ENCODE measurements at regions not wholly inside any gene's neighbourhood (a gene's known extent, or its start where the extent isn't known, plus 50 kb on each side); places are given as distances from the start of the nearest gene placed in this dataset.

DNA sequence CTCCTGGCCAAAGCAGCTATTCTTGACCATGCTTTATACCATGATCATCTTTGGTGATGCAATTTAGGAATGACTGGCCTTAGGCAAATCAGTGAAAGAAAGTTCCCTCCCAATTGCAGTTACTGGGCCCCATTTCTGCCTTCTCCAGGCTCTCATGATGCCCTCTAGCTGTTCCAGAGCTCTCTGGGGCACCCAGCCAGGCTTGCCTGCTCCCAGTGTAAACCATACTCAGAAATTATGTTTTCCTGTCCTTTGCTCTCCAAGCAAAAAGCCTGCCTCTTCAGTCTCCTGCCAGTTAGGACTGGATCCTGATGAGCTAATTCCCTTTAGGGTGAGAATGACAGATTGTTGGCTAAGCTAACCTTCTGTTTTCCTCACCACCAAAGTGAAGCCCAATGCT lies 85.3 kb upstream of the RBPJ start (continued):
- TF ChIP-seq, protein P1, sequence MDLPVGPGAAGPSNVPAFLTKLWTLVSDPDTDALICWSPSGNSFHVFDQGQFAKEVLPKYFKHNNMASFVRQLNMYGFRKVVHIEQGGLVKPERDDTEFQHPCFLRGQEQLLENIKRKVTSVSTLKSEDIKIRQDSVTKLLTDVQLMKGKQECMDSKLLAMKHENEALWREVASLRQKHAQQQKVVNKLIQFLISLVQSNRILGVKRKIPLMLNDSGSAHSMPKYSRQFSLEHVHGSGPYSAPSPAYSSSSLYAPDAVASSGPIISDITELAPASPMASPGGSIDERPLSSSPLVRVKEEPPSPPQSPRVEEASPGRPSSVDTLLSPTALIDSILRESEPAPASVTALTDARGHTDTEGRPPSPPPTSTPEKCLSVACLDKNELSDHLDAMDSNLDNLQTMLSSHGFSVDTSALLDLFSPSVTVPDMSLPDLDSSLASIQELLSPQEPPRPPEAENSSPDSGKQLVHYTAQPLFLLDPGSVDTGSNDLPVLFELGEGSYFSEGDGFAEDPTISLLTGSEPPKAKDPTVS (IDR thresholded peaks at IDR 0.05; ENCODE audit: low read depth, low read length): no peak
- TF ChIP-seq ZNF622 (IDR thresholded peaks at IDR 0.05) (no peak), IRF4 (IDR thresholded peaks at IDR 0.05; ENCODE audit: low read depth, low read length) (no peak), IKZF2 (IDR thresholded peaks at IDR 0.05) (no peak), JUND (IDR thresholded peaks at IDR 0.05; ENCODE audit: low read depth, low read length) (no peak), RAD21 (IDR thresholded peaks at IDR 0.05; ENCODE audit: insufficient read depth, low read depth, low read length) (no peak)
- TF ChIP-seq, protein P2, sequence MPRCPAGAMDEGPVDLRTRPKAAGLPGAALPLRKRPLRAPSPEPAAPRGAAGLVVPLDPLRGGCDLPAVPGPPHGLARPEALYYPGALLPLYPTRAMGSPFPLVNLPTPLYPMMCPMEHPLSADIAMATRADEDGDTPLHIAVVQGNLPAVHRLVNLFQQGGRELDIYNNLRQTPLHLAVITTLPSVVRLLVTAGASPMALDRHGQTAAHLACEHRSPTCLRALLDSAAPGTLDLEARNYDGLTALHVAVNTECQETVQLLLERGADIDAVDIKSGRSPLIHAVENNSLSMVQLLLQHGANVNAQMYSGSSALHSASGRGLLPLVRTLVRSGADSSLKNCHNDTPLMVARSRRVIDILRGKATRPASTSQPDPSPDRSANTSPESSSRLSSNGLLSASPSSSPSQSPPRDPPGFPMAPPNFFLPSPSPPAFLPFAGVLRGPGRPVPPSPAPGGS (IDR thresholded peaks at IDR 0.05; ENCODE audit: borderline replicate concordance, insufficient read depth, low read depth, low read length, poor library complexity, severe bottlenecking): no peak

DNA sequence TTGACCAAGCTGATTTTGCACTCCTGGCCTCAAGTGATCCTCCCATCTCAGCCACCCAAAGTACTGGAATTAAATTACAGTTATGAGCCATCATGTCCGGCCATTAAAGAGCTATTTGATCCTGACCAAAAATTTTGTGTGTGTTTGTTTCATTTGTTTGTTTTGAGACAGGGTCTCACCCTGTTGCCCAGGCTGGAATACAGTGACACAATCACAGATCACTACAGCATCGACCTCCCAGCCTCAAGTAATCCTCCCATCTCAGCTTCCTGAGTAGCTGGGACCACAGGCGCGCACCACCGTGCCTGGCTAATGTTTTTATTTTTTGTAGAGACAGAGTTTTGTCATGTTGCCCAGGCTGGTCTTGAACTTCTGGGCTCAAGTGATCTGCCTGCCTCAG lies 82.9 kb upstream of the RBPJ start:
- no peaks in the 10 kb centered on the region for H3K4me1 ChIP-seq (ENCODE audit: control insufficient read depth, insufficient read depth, low read length)
- RAD21 ChIA-PET (ENCODE audit: unreplicated experiment): interaction anchor here (0.6 to 1.1 kb wide), 3 partner anchors 81 to 427 kb away, joined by 3 read pairs; no protein-coding TSS in a partner anchor
- H3K36me3 ChIP-seq (ENCODE audit: control insufficient read depth in 2 of 2, insufficient read depth in 2 of 2, low read length in 1 of 2): no peaks in the 10 kb centered on the region
- TF ChIP-seq MYB (IDR thresholded peaks at IDR 0.05; ENCODE audit: borderline replicate concordance, low read depth, low read length) (no peak), SMAD1 (IDR thresholded peaks at IDR 0.05; ENCODE audit: low read depth, partially characterized antibody) (no peak), KDM1A (IDR thresholded peaks at IDR 0.05; ENCODE audit: borderline replicate concordance) (no peak)
- TF ChIP-seq, protein P3, sequence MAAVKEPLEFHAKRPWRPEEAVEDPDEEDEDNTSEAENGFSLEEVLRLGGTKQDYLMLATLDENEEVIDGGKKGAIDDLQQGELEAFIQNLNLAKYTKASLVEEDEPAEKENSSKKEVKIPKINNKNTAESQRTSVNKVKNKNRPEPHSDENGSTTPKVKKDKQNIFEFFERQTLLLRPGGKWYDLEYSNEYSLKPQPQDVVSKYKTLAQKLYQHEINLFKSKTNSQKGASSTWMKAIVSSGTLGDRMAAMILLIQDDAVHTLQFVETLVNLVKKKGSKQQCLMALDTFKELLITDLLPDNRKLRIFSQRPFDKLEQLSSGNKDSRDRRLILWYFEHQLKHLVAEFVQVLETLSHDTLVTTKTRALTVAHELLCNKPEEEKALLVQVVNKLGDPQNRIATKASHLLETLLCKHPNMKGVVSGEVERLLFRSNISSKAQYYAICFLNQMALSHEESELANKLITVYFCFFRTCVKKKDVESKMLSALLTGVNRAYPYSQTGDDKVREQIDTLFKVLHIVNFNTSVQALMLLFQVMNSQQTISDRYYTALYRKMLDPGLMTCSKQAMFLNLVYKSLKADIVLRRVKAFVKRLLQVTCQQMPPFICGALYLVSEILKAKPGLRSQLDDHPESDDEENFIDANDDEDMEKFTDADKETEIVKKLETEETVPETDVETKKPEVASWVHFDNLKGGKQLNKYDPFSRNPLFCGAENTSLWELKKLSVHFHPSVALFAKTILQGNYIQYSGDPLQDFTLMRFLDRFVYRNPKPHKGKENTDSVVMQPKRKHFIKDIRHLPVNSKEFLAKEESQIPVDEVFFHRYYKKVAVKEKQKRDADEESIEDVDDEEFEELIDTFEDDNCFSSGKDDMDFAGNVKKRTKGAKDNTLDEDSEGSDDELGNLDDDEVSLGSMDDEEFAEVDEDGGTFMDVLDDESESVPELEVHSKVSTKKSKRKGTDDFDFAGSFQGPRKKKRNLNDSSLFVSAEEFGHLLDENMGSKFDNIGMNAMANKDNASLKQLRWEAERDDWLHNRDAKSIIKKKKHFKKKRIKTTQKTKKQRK (IDR thresholded peaks at IDR 0.05; ENCODE audit: low read depth, low read length): no peak
- POLR2A ChIA-PET: interaction anchor here (0.6 kb wide), 1 partner anchor 164 kb away, joined by 7 read pairs; no protein-coding TSS in a partner anchor
- intact Hi-C loops (cut with micrococcal nuclease; ENCODE audit: unreplicated experiment) (no loop called here), in situ Hi-C loops (cut with MboI) (no loop called here)
- no peaks in the 10 kb centered on the region for H3K27me3 ChIP-seq (replicated peaks in 1 of 2; ENCODE audit: control insufficient read depth in 2 of 2, insufficient read depth in 2 of 2, low read length in 1 of 2)
- H3K9me3 ChIP-seq (replicated peaks; ENCODE audit: control insufficient read depth, insufficient read depth, low read length): no peaks in the 10 kb centered on the region; the same call in 2 of the 3 replicates
- H3K4me2 ChIP-seq (ENCODE audit: control insufficient read depth, insufficient read depth): no peak overlapping the region
- ATAC-seq (no peak), DNase-seq (ENCODE audit: low read depth, low spot score) (no peak), FAIRE-seq (no peak)
- no peak overlapping the region for H3K9ac ChIP-seq (ENCODE audit: control insufficient read depth, insufficient read depth, low read length)
- H3K27ac ChIP-seq (ENCODE audit: control insufficient read depth, insufficient read depth): no peak overlapping the region
- no peak overlapping the region for H3K4me3 ChIP-seq
- SMC1A ChIA-PET (ENCODE audit: uncharacterized antibody, unreplicated experiment): interaction anchor here (0.5 to 2.4 kb wide), 8 partner anchors 8 to 193 kb away, joined by 3 to 7 read pairs (median 3); no protein-coding TSS in a partner anchor
- no TSS peak for BruUV-seq (replicated peaks)
- WGBS (ENCODE audit: insufficient coverage, insufficient replicate concordance, low lambda C conversion rate, missing lambda C conversion rate): 68% methylated on average over 5 of the region's 5 CpGs
- no peak overlapping the region for H2AFZ ChIP-seq (ENCODE audit: control insufficient read depth, low read depth, low read length)
- no peaks in the 10 kb centered on the region for H3K79me2 ChIP-seq (ENCODE audit: control insufficient read depth, insufficient read depth, low read length)
- CTCF ChIA-PET: interaction anchor here (1.1 to 2.9 kb wide), 2 partner anchors 87 to 155 kb away, joined by 3 to 10 read pairs; no protein-coding TSS in a partner anchor
- no peaks in the 10 kb centered on the region for H4K20me1 ChIP-seq (ENCODE audit: control insufficient read depth, insufficient read depth)
